H9 (cell line): ENCODE measurements at regions not wholly inside any gene's neighbourhood (a gene's known extent, or its start where the extent isn't known, plus 50 kb on each side); places are given as distances from the start of the nearest gene placed in this dataset.

Experiments
- DNase-seq: peaks from one replicate; pipeline ENCODE4 v3.0.0-alpha.2; 2017
- H2AFZ ChIP-seq: one replicate; pipeline ENCODE4 v1.6.1; 2013; ENCODE audit warnings: mild to moderate bottlenecking, low read length, control low read depth, moderate library complexity
- H2AK5ac ChIP-seq: 2 replicates; pipeline ENCODE4 v1.6.1; 2013; ENCODE audit warnings: low read length, control low read depth, mixed read lengths; ENCODE audit not compliant: insufficient read length
- H2BK120ac ChIP-seq: one replicate; pipeline ENCODE4 v1.6.1; 2013; ENCODE audit warnings: low read depth, mild to moderate bottlenecking, low read length, control low read depth, inconsistent platforms; ENCODE audit not compliant: poor library complexity, severe bottlenecking
- H2BK12ac ChIP-seq: 2 replicates; pipeline ENCODE4 v1.6.1; 2013; ENCODE audit warnings: low read length, control low read depth, mixed read lengths, low read depth; ENCODE audit not compliant: insufficient read length
- H2BK15ac ChIP-seq: 2 replicates; pipeline ENCODE4 v1.6.1; 2013; ENCODE audit warnings: low read depth, low read length, control low read depth
- H2BK20ac ChIP-seq: one replicate; pipeline ENCODE4 v1.6.1; 2013; ENCODE audit warnings: low read depth, mild to moderate bottlenecking, low read length, control low read depth, inconsistent platforms; ENCODE audit not compliant: poor library complexity, severe bottlenecking
- H2BK5ac ChIP-seq: 2 replicates; pipeline ENCODE4 v1.6.1; 2013; ENCODE audit warnings: low read length, control low read depth, mixed read lengths; ENCODE audit not compliant: insufficient read length
- H3K14ac ChIP-seq: 2 replicates; pipeline ENCODE4 v1.6.1; 2013; ENCODE audit warnings: low read length, control low read depth; ENCODE audit not compliant: insufficient read depth
- H3K18ac ChIP-seq: 2 replicates; pipeline ENCODE4 v1.6.1; 2013; ENCODE audit warnings: low read depth, mild to moderate bottlenecking, mixed read lengths, low read length, control low read depth; ENCODE audit not compliant: insufficient read length
- H3K23ac ChIP-seq: 2 replicates; pipeline ENCODE4 v1.6.1; 2013; ENCODE audit warnings: low read length, control low read depth, mixed read lengths, low read depth; ENCODE audit not compliant: insufficient read length
- H3K23me2 ChIP-seq: 2 replicates; pipeline ENCODE4 v1.6.1; 2013; ENCODE audit warnings: low read depth, mild to moderate bottlenecking, mixed read lengths, low read length, control low read depth; ENCODE audit not compliant: insufficient read length, poor library complexity, severe bottlenecking
- H3K27ac ChIP-seq: 2 replicates; pipeline ENCODE4 v1.5.1; 2013; ENCODE audit warnings: low read length, control low read depth, mixed read lengths, low read depth; ENCODE audit not compliant: insufficient read length
- H3K27me3 ChIP-seq: 2 replicates; pipeline ENCODE4 v1.6.1; 2013; ENCODE audit warnings: low read length, control low read depth, inconsistent platforms; ENCODE audit not compliant: insufficient read depth
- H3K4ac ChIP-seq: 2 replicates; pipeline ENCODE4 v1.6.1; 2013; ENCODE audit warnings: low read depth, mild to moderate bottlenecking, control low read depth, inconsistent platforms, low read length, moderate library complexity
- H3K4me1 ChIP-seq: 2 replicates; pipeline ENCODE4 v1.6.1; 2013; ENCODE audit warnings: low read length, control low read depth, inconsistent platforms; ENCODE audit not compliant: insufficient read depth
- H3K4me2 ChIP-seq: 2 replicates; pipeline ENCODE4 v1.6.1; 2013; ENCODE audit warnings: low read length, control low read depth, mixed read lengths; ENCODE audit not compliant: insufficient read length, insufficient read depth
- H3K56ac ChIP-seq: 2 replicates; pipeline ENCODE4 v1.6.1; 2013; ENCODE audit warnings: low read depth, mild to moderate bottlenecking, mixed read lengths, low read length, control low read depth; ENCODE audit not compliant: insufficient read length
- H3K79me1 ChIP-seq: 2 replicates; pipeline ENCODE4 v1.6.1; 2013; ENCODE audit warnings: low read depth, mild to moderate bottlenecking, moderate library complexity, low read length, control low read depth, inconsistent platforms; ENCODE audit not compliant: insufficient read depth, poor library complexity, severe bottlenecking
- H3K79me2 ChIP-seq: 2 replicates; pipeline ENCODE4 v1.6.1; 2013; ENCODE audit warnings: low read length, control low read depth, inconsistent platforms; ENCODE audit not compliant: insufficient read depth
- H3K9ac ChIP-seq: 2 replicates; pipeline ENCODE4 v1.6.1; 2013; ENCODE audit warnings: low read length, control low read depth, mixed read lengths; ENCODE audit not compliant: insufficient read length; ENCODE audit errors: extremely low read depth
- H3K9me3 ChIP-seq: one replicate; pipeline ENCODE4 v1.6.1; 2013; ENCODE audit warnings: low read depth, low read length, inconsistent platforms; ENCODE audit not compliant: control insufficient read depth
- H3T11ph ChIP-seq: one replicate; pipeline ENCODE4 v1.6.1; 2013; ENCODE audit warnings: mild to moderate bottlenecking, low read length, control low read depth, inconsistent platforms
- H4K20me1 ChIP-seq: one replicate; pipeline ENCODE4 v1.6.1; 2013; ENCODE audit not compliant: control insufficient read depth, insufficient read length, insufficient read depth
- H4K5ac ChIP-seq: 2 replicates; pipeline ENCODE4 v1.6.1; 2013; ENCODE audit warnings: low read depth, mild to moderate bottlenecking, mixed read lengths, low read length, control low read depth; ENCODE audit not compliant: insufficient read length
- H4K8ac ChIP-seq: replicated peaks from 2 replicates; pipeline ENCODE4 v1.6.1; 2013; ENCODE audit warnings: low read length, control low read depth, mixed read lengths, low read depth; ENCODE audit not compliant: insufficient read length
- H4K91ac ChIP-seq: 2 replicates; pipeline ENCODE4 v1.6.1; 2013; ENCODE audit warnings: low read depth, mild to moderate bottlenecking, moderate library complexity, mixed read lengths, low read length, control low read depth; ENCODE audit not compliant: insufficient read length
- H3K27ac Mint-ChIP-seq, 3 experiments: 2 replicates in 2 of 3; 3 replicates in 1 of 3; pipeline ENCODE4 v1.8.0; 2020 to 2021; ENCODE audit warnings: mixed read lengths in 3 of 3, mild to moderate bottlenecking in 1 of 3, moderate library complexity in 1 of 3
- H3K27me3 Mint-ChIP-seq: 2 replicates; pipeline ENCODE4 v1.8.0; 2021; ENCODE audit warnings: low read depth, mild to moderate bottlenecking, moderate library complexity, mixed read lengths
- H3K36me3 Mint-ChIP-seq, 3 experiments: 2 replicates in 2 of 3; 3 replicates in 1 of 3; pipeline ENCODE4 v1.8.0; 2020 to 2021; ENCODE audit warnings: low read depth in 3 of 3, mixed read lengths in 3 of 3; ENCODE audit not compliant: insufficient read depth in 1 of 3
- H3K4me1 Mint-ChIP-seq, 2 experiments: 2 replicates each; pipeline ENCODE4 v1.8.0; 2020; ENCODE audit warnings: mixed read lengths in 2 of 2
- H3K4me3 Mint-ChIP-seq, 2 experiments: 2 replicates in 1 of 2; 3 replicates in 1 of 2; pipeline ENCODE4 v1.8.0; 2020 to 2021; ENCODE audit warnings: mild to moderate bottlenecking in 2 of 2, mixed read lengths in 2 of 2, moderate library complexity in 1 of 2
- H3K9me3 Mint-ChIP-seq, 2 experiments: 2 replicates in 1 of 2; 3 replicates in 1 of 2; pipeline ENCODE4 v1.8.0; 2020; ENCODE audit warnings: mild to moderate bottlenecking in 2 of 2, mixed read lengths in 2 of 2, moderate library complexity in 1 of 2
- WGBS: extraction: QIAGEN DNeasy Blood & Tissue Kit; methylation state at CpG from one replicate; pipeline ENCODE4 v1.1.7; 2013; ENCODE audit warnings: missing lambda C conversion rate, low lambda C conversion rate, mixed read lengths; ENCODE audit not compliant: insufficient read length; ENCODE audit errors: extremely low coverage; 5-methylcytosine and 5-hydroxymethylcytosine counted together
- TF ChIP-seq, protein P1 (sequence below): fragments of 200-600 bp; sonication (generic); conservative IDR thresholded peaks from 3 replicates; pipeline ENCODE4 v1.8.0; 2021; ENCODE audit warnings: antibody characterized with exemption, mild to moderate bottlenecking

DNA sequence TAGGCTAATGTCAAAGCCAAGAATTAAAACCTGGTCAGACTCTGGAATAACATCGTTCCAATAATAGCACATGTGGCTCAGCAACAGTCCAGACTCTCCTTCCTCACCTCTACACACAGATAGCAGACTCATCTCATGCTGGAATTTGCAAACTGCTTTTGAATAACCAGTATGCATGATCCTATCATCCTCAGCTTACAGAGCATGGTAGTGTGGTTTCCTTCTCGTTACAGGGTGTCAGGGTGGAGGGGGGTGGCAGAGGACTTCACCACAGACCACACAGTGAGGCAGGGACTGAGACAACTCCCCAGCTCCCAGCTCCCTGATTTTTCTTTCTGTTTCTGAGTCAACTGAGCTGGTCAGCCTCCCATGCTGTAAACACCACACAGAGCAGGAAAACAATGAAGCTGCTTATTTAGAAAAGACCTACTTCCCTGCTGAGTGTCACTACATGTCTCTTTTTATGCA is 101.6 kb downstream of the RPL22L1 start:
- Histone ChIP-seq H4K91ac (no peak overlapping the region), H3T11ph (no peak overlapping the region), H2BK120ac (no peak overlapping the region), H3K56ac (no peak overlapping the region), H3K4ac (no peak overlapping the region), H4K20me1 (no peaks in the 10 kb centered on the region), H2AK5ac (no peak overlapping the region), H3K4me1 (no peaks in the 10 kb centered on the region; the same call in 1 of the 2 replicates), H4K8ac (no peak overlapping the region), H3K79me1 (no peaks in the 10 kb centered on the region), H3K18ac (no peak overlapping the region), H2BK5ac (no peak overlapping the region), H3K9me3 (no peaks in the 10 kb centered on the region), H4K5ac (no peak overlapping the region), H3K23ac (no peak overlapping the region), H2BK20ac (no peak overlapping the region), H2BK15ac (no peak overlapping the region), H3K27ac (no peak overlapping the region), H3K79me2 (no peaks in the 10 kb centered on the region), H3K9ac (no peak overlapping the region), H3K4me2 (no peak overlapping the region), H2AFZ (no peak overlapping the region), H3K27me3 (no peaks in the 10 kb centered on the region), H2BK12ac (no peak overlapping the region), H3K23me2 (no peaks in the 10 kb centered on the region), H3K14ac (no peak overlapping the region)
- no peak for DNase-seq
- Mint-ChIP-seq H3K36me3 (no peaks in the 10 kb centered on the region), H3K27me3 (no peaks in the 10 kb centered on the region; the same call in 1 of the 2 replicates), H3K9me3 (no peaks in the 10 kb centered on the region), H3K27ac (no peak overlapping the region), H3K4me1 (peaks cover 9 to 11% of the 10 kb centered on the region in 2 experiments), H3K4me3 (no peak overlapping the region)
- no CpG with 5 or more reads among the region's 2 CpGs for WGBS
- TF ChIP-seq, protein P1, sequence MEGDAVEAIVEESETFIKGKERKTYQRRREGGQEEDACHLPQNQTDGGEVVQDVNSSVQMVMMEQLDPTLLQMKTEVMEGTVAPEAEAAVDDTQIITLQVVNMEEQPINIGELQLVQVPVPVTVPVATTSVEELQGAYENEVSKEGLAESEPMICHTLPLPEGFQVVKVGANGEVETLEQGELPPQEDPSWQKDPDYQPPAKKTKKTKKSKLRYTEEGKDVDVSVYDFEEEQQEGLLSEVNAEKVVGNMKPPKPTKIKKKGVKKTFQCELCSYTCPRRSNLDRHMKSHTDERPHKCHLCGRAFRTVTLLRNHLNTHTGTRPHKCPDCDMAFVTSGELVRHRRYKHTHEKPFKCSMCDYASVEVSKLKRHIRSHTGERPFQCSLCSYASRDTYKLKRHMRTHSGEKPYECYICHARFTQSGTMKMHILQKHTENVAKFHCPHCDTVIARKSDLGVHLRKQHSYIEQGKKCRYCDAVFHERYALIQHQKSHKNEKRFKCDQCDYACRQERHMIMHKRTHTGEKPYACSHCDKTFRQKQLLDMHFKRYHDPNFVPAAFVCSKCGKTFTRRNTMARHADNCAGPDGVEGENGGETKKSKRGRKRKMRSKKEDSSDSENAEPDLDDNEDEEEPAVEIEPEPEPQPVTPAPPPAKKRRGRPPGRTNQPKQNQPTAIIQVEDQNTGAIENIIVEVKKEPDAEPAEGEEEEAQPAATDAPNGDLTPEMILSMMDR: no peak
